ENCODE measurements at regions not wholly inside any gene's neighbourhood (a gene's known extent, or its start where the extent isn't known, plus 50 kb on each side); places are given as distances from the start of the nearest gene placed in this dataset.

GRCh38 chr15:95519887-95520286 lies 810.6 kb upstream of the NR2F2 start:
- TF ChIP-seq CTCF (conservative IDR thresholded peaks at IDR 0.05; ENCODE audit: low read length) (no peak), EZH2phosphoT487 (IDR thresholded peaks at IDR 0.05; ENCODE audit: borderline replicate concordance) (no peak)
